GM18858 (cell line): ENCODE measurements at regions not wholly inside any gene's neighbourhood (a gene's known extent, or its start where the extent isn't known, plus 50 kb on each side); places are given as distances from the start of the nearest gene placed in this dataset.
A peak's percentile ranks its signal among the peaks of the same experiment; 100 is the strongest.

Source experiments
- ATAC-seq: cut with Tn5 transposase; IDR thresholded peaks from one replicate; pipeline ENCODE4 v1.9.1; 2021; ENCODE audit not compliant: unreplicated experiment

- no peak for ATAC-seq
These were observed 210.0 kb downstream of the KLHL4 start for GRCh38 chrX:87727620-87728019.

GRCh38 chrX:87728024-87728423 lies 210.4 kb downstream of the KLHL4 start:
- ATAC-seq, result no peak

- ATAC-seq, result no peak
These were observed 210.9 kb downstream of the KLHL4 start for GRCh38 chrX:87728459-87728858.

GRCh38 chrX:87732133-87732532 lies 214.5 kb downstream of the KLHL4 start:
- ATAC-seq, result no peak

- no peak for ATAC-seq
These were observed 219.0 kb downstream of the KLHL4 start for GRCh38 chrX:87736576-87736975.

- no peak for ATAC-seq
These were observed 226.8 kb downstream of the KLHL4 start for GRCh38 chrX:87744391-87744790.

- ATAC-seq, result no peak
These were observed 237.9 kb downstream of the KLHL4 start for GRCh38 chrX:87755493-87755892.

- no peak for ATAC-seq
These were observed 271.4 kb downstream of the KLHL4 start for GRCh38 chrX:87788976-87789375.

GRCh38 chrX:87798039-87798438 lies 280.4 kb downstream of the KLHL4 start:
- no peak for ATAC-seq

- ATAC-seq, result no peak
These were observed 288.4 kb downstream of the KLHL4 start for GRCh38 chrX:87805829-87806490.

GRCh38 chrX:87808576-87809243 lies 291.1 kb downstream of the KLHL4 start:
- no peak for ATAC-seq

- no peak for ATAC-seq
These were observed 296.0 kb downstream of the KLHL4 start for GRCh38 chrX:87813566-87813965.

- ATAC-seq, result no peak
These were observed 329.4 kb downstream of the KLHL4 start for GRCh38 chrX:87846956-87847355.

GRCh38 chrX:87873347-87873941 lies 355.8 kb downstream of the KLHL4 start:
- peak; percentile 55 for ATAC-seq

GRCh38 chrX:87874043-87874442 lies 356.4 kb downstream of the KLHL4 start:
- ATAC-seq, result peak; percentile 33

GRCh38 chrX:87878926-87879325 lies 361.3 kb downstream of the KLHL4 start:
- no peak for ATAC-seq

- ATAC-seq, result no peak
These were observed 372.8 kb downstream of the KLHL4 start for GRCh38 chrX:87890437-87890836.

GRCh38 chrX:87895421-87895820 lies 377.8 kb downstream of the KLHL4 start:
- ATAC-seq, result no peak

- ATAC-seq, result no peak
These were observed 378.5 kb downstream of the KLHL4 start for GRCh38 chrX:87896057-87896456.

- ATAC-seq, result peak; percentile 69
These were observed 382.8 kb downstream of the KLHL4 start for GRCh38 chrX:87900320-87900908.

GRCh38 chrX:87901060-87901459 lies 383.5 kb downstream of the KLHL4 start:
- ATAC-seq, result no peak

GRCh38 chrX:87914726-87915125 lies 397.1 kb downstream of the KLHL4 start:
- ATAC-seq, result no peak
